GM12892 (cell line): ENCODE measurements at regions not wholly inside any gene's neighbourhood (a gene's known extent, or its start where the extent isn't known, plus 50 kb on each side); places are given as distances from the start of the nearest gene placed in this dataset.

Experiments used
- POLR2A ChIP-seq: IDR thresholded peaks from 2 replicates; pipeline ENCODE4 v1.6.1; 2011; ENCODE audit warnings: low read depth, low read length, control low read depth
- TAF1 ChIP-seq: IDR thresholded peaks from 2 replicates; pipeline ENCODE4 v1.6.1; 2011; ENCODE audit warnings: low read depth, mild to moderate bottlenecking, control low read depth, low read length, borderline replicate concordance

DNA sequence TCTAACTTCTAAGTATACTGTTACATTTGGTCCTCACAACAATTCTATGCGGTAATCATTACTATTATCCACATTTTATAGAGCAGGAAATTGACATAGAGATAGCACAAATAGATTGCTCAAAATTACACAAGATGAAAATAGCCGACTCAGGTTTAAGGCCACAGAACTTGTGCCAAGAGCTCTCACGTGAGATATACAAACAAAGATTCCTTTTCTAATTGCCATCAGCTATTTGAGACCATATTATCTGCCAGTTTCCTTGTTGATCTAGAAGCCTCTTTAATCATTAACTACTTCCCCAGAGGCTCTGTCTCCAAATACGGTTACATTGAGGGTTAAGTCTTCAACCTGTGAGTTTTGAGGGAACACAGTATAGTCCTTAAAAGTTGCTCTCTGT, 61.0 kb upstream of the GLYATL1B start:
- no peak for TF ChIP-seq POLR2A
- TF ChIP-seq TAF1 = no peak
